Liver (tissue), 8 donors: ENCODE measurements at regions not wholly inside any gene's neighbourhood (a gene's known extent, or its start where the extent isn't known, plus 50 kb on each side); places are given as distances from the start of the nearest gene placed in this dataset.

ENCODE experiments used
- DNase-seq: peaks from one replicate; pipeline ENCODE4 v3.0.0-alpha.2; 2017; ENCODE audit warnings: low spot score
- H3K27ac ChIP-seq, 2 donors: one replicate each; pipeline ENCODE4 v1.7.0; 2013; ENCODE audit warnings: inconsistent platforms in 2 of 2, low read length in 2 of 2, control low read depth in 1 of 2, low read depth in 1 of 2, mild to moderate bottlenecking in 1 of 2
- H3K27me3 ChIP-seq, 4 donors: one replicate each; pipeline versions ENCODE4 v1.6.1 to v1.7.0; 2013; ENCODE audit warnings: low read length in 3 of 4, inconsistent platforms in 1 of 4, mild to moderate bottlenecking in 1 of 4, moderate library complexity in 1 of 4; ENCODE audit not compliant: control insufficient read depth in 4 of 4, insufficient read depth in 4 of 4
- H3K36me3 ChIP-seq, 4 donors: one replicate each; pipeline versions ENCODE4 v1.6.1 to v1.7.0; 2013; ENCODE audit warnings: low read length in 3 of 4, mild to moderate bottlenecking in 3 of 4, low read depth in 1 of 4, moderate library complexity in 1 of 4; ENCODE audit not compliant: control insufficient read depth in 4 of 4, insufficient read depth in 3 of 4
- H3K4me1 ChIP-seq, 4 donors: one replicate each; pipeline versions ENCODE4 v1.6.1 to v1.7.0; 2013; ENCODE audit warnings: low read length in 3 of 4, mild to moderate bottlenecking in 3 of 4, moderate library complexity in 1 of 4; ENCODE audit not compliant: control insufficient read depth in 4 of 4, insufficient read depth in 4 of 4
- H3K4me3 ChIP-seq, 3 donors: one replicate each; pipeline versions ENCODE4 v1.6.1 to v1.7.0; 2013; ENCODE audit warnings: low read length in 3 of 3, control low read depth in 1 of 3, low read depth in 1 of 3, mild to moderate bottlenecking in 1 of 3
- H3K9ac ChIP-seq, 2 donors: one replicate each; pipeline ENCODE4 v1.7.0; 2013; ENCODE audit warnings: low read length in 2 of 2, mild to moderate bottlenecking in 2 of 2, moderate library complexity in 2 of 2, control low read depth in 1 of 2, low read depth in 1 of 2
- H3K9me3 ChIP-seq, 4 donors: one replicate each; pipeline versions ENCODE4 v1.6.1 to v1.7.0; 2013; ENCODE audit warnings: low read length in 3 of 4; ENCODE audit not compliant: control insufficient read depth in 4 of 4
- ATF3 ChIP-seq: IDR thresholded peaks from 2 replicates; pipeline ENCODE4 v1.6.1; 2016; ENCODE audit warnings: antibody characterized with exemption
- CTCF ChIP-seq: fragments of 150-350 bp; IDR thresholded peaks from 2 replicates; pipeline ENCODE4 v1.5.1; 2017; ENCODE audit warnings: improper control_type of control experiment, low read depth, low read length; ENCODE audit not compliant: missing input control
- EGR1 ChIP-seq, 2 donors: IDR thresholded peaks; 2 replicates each; pipeline ENCODE4 v1.6.1; 2016 to 2018; ENCODE audit warnings: antibody characterized with exemption in 2 of 2, low read depth in 2 of 2
- FOXA1 ChIP-seq: IDR thresholded peaks from 2 replicates; pipeline ENCODE4 v1.6.1; 2016; ENCODE audit warnings: antibody characterized with exemption
- FOXA2 ChIP-seq: IDR thresholded peaks from 2 replicates; pipeline ENCODE4 v1.6.1; 2016; ENCODE audit warnings: antibody characterized with exemption
- GABPA ChIP-seq, 2 donors: IDR thresholded peaks in 1 of 2; conservative IDR thresholded peaks in 1 of 2; 2 replicates each; pipeline ENCODE4 v1.6.1; 2016; ENCODE audit warnings: antibody characterized with exemption in 2 of 2, mild to moderate bottlenecking in 1 of 2, moderate library complexity in 1 of 2
- HNF4G ChIP-seq: IDR thresholded peaks from 2 replicates; pipeline ENCODE4 v1.6.1; 2016; ENCODE audit warnings: antibody characterized with exemption
- JUND ChIP-seq, 2 donors: IDR thresholded peaks; 2 replicates each; pipeline ENCODE4 v1.6.1; 2016; ENCODE audit warnings: antibody characterized with exemption in 2 of 2
- NR2F2 ChIP-seq: IDR thresholded peaks from 2 replicates; pipeline ENCODE4 v1.6.1; 2016; ENCODE audit warnings: antibody characterized with exemption
- RAD21 ChIP-seq, 2 donors: IDR thresholded peaks; 2 replicates each; pipeline ENCODE4 v1.6.1; 2016; ENCODE audit warnings: antibody characterized with exemption in 2 of 2, mild to moderate bottlenecking in 2 of 2
- REST ChIP-seq: IDR thresholded peaks from 2 replicates; pipeline ENCODE4 v1.6.1; 2016; ENCODE audit warnings: antibody characterized with exemption, mild to moderate bottlenecking
- RXRA ChIP-seq, 2 donors: IDR thresholded peaks; 2 replicates each; pipeline ENCODE4 v1.6.1; 2017 to 2018; ENCODE audit warnings: antibody characterized with exemption in 2 of 2, mild to moderate bottlenecking in 1 of 2
- SP1 ChIP-seq: IDR thresholded peaks from 2 replicates; pipeline ENCODE4 v1.6.1; 2018; ENCODE audit warnings: antibody characterized with exemption, mild to moderate bottlenecking
- TAF1 ChIP-seq: conservative IDR thresholded peaks from 2 replicates; pipeline ENCODE4 v1.6.1; 2016; ENCODE audit warnings: antibody characterized with exemption, mild to moderate bottlenecking
- YY1 ChIP-seq: IDR thresholded peaks from 2 replicates; pipeline ENCODE4 v1.6.1; 2016; ENCODE audit warnings: antibody characterized with exemption, mild to moderate bottlenecking
- ZBTB33 ChIP-seq: IDR thresholded peaks from 2 replicates; pipeline ENCODE4 v1.6.1; 2016; ENCODE audit warnings: antibody characterized with exemption
- WGBS: extraction: QIAGEN DNeasy Blood & Tissue Kit; methylation state at CpG from one replicate; pipeline ENCODE4 v1.1.7; 2013; 5-methylcytosine and 5-hydroxymethylcytosine counted together
- donor health status: healthy.
- donor health status: healthy.
- donor health status: healthy.
- donor health status: healthy.
- donor health status: healthy.

- TF ChIP-seq ATF3 = no peak
Observed at GRCh38 chr13:106819413-106820180, 251.7 kb upstream of the ARGLU1 start (continued).

GRCh38 chr13:106818971-106819370, 251.0 kb upstream of the ARGLU1 start:
- Histone ChIP-seq H3K36me3 (no peaks in the 10 kb centered on the region), H3K9ac (no peak overlapping the region), H3K27me3 (peaks cover 0 to 4% (median 0%) of the 10 kb centered on the region in 4 donors), H3K4me3 (no peak overlapping the region), H3K27ac (no peak overlapping the region), H3K9me3 (no peaks in the 10 kb centered on the region), H3K4me1 (no peaks in the 10 kb centered on the region)
- no peak for DNase-seq
- WGBS = 51% methylated on average over 3 of the region's 3 CpGs
- no peak for TF ChIP-seq CTCF
- no peak for TF ChIP-seq YY1
- TF ChIP-seq GABPA (IDR thresholded peaks at IDR 0.05 in 1 of 2, conservative IDR thresholded peaks at IDR 0.05 in 1 of 2) = no peak
- no peak for TF ChIP-seq SP1
- TF ChIP-seq ZBTB33 = no peak
- no peak for TF ChIP-seq ATF3
- no peak for TF ChIP-seq FOXA1
- no peak for TF ChIP-seq HNF4G
- no peak for TF ChIP-seq TAF1
- TF ChIP-seq EGR1 (IDR thresholded peaks at IDR 0.05; ENCODE audit: low read depth in 2 of 2) = no peak
- TF ChIP-seq RXRA (IDR thresholded peaks at IDR 0.05) = no peak
- no peak for TF ChIP-seq REST
- no peak for TF ChIP-seq FOXA2
- no peak for TF ChIP-seq RAD21 (IDR thresholded peaks at IDR 0.05)
- no peak for TF ChIP-seq NR2F2
- no peak for TF ChIP-seq JUND (IDR thresholded peaks at IDR 0.05)
